HL-60 (cell line): ENCODE measurements at regions not wholly inside any gene's neighbourhood (a gene's known extent, or its start where the extent isn't known, plus 50 kb on each side); places are given as distances from the start of the nearest gene placed in this dataset.

Source experiments
- DNase-seq, 2 experiments: peaks; one replicate each; pipeline ENCODE4 v3.0.0-alpha.2; 2010 to 2020; ENCODE audit warnings: low read depth in 1 of 2, low spot score in 1 of 2
- H3K27ac ChIP-seq: fragments of 250-450 bp; sonication (Bioruptor Pico); replicated peaks from 2 replicates; pipeline ENCODE4 v1.5.1; 2020; ENCODE audit warnings: mild to moderate bottlenecking, moderate library complexity
- H3K27me3 ChIP-seq: fragments of 250-450 bp; sonication (Bioruptor Pico); 2 replicates; pipeline ENCODE4 v1.5.1; 2021; ENCODE audit warnings: mild to moderate bottlenecking, moderate library complexity; ENCODE audit not compliant: insufficient read depth, poor library complexity, severe bottlenecking
- H3K4me3 ChIP-seq: replicated peaks from 2 replicates; pipeline ENCODE4 v1.5.1; 2011; ENCODE audit warnings: mild to moderate bottlenecking, control low read depth, low read length; ENCODE audit not compliant: insufficient read depth
- GABPA ChIP-seq: IDR thresholded peaks from 2 replicates; pipeline ENCODE4 v1.6.1; 2012; ENCODE audit warnings: low read depth
- POLR2AphosphoS5 ChIP-seq: IDR thresholded peaks from 2 replicates; pipeline ENCODE4 v1.6.1; 2012; ENCODE audit warnings: low read depth
- SPI1 ChIP-seq: IDR thresholded peaks from 2 replicates; pipeline ENCODE4 v1.6.1; 2012; ENCODE audit warnings: low read depth, mild to moderate bottlenecking, borderline replicate concordance
- TF ChIP-seq, protein P1 (sequence below): IDR thresholded peaks from one replicate; pipeline ENCODE4 v1.5.1; 2011; ENCODE audit warnings: low read length, control low read depth, inconsistent platforms; ENCODE audit not compliant: insufficient read depth
- TF ChIP-seq, protein P2 (sequence below): IDR thresholded peaks from 2 replicates; pipeline ENCODE4 v1.6.1; 2012; ENCODE audit warnings: low read depth; ENCODE audit not compliant: insufficient replicate concordance

DNA sequence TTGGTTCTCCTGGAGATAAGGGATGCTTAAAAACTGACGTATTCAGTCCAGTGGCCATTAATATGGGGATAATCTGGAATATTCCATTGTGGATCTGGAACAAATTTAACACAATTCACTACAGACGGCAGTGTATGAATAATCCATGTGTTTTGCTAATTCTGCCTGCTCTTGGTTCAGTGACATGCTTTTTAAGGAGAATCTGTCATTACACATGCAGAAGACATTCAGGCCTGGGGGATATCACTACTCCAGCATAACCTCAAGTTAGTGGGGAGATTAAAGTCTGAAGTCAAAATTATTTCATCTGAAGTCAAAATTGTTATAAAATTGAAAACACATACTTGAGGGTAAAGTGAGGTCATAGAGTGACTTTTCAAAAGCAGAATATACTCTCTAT lies 789.3 kb downstream of the USP25 start:
- Histone ChIP-seq H3K27me3 (no peaks in the 10 kb centered on the region), H3K4me3 (no peak overlapping the region), H3K27ac (no peak overlapping the region)
- TF ChIP-seq, protein P1, sequence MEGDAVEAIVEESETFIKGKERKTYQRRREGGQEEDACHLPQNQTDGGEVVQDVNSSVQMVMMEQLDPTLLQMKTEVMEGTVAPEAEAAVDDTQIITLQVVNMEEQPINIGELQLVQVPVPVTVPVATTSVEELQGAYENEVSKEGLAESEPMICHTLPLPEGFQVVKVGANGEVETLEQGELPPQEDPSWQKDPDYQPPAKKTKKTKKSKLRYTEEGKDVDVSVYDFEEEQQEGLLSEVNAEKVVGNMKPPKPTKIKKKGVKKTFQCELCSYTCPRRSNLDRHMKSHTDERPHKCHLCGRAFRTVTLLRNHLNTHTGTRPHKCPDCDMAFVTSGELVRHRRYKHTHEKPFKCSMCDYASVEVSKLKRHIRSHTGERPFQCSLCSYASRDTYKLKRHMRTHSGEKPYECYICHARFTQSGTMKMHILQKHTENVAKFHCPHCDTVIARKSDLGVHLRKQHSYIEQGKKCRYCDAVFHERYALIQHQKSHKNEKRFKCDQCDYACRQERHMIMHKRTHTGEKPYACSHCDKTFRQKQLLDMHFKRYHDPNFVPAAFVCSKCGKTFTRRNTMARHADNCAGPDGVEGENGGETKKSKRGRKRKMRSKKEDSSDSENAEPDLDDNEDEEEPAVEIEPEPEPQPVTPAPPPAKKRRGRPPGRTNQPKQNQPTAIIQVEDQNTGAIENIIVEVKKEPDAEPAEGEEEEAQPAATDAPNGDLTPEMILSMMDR, result no peak
- TF ChIP-seq GABPA, result no peak
- TF ChIP-seq SPI1, result no peak
- TF ChIP-seq, protein P2, sequence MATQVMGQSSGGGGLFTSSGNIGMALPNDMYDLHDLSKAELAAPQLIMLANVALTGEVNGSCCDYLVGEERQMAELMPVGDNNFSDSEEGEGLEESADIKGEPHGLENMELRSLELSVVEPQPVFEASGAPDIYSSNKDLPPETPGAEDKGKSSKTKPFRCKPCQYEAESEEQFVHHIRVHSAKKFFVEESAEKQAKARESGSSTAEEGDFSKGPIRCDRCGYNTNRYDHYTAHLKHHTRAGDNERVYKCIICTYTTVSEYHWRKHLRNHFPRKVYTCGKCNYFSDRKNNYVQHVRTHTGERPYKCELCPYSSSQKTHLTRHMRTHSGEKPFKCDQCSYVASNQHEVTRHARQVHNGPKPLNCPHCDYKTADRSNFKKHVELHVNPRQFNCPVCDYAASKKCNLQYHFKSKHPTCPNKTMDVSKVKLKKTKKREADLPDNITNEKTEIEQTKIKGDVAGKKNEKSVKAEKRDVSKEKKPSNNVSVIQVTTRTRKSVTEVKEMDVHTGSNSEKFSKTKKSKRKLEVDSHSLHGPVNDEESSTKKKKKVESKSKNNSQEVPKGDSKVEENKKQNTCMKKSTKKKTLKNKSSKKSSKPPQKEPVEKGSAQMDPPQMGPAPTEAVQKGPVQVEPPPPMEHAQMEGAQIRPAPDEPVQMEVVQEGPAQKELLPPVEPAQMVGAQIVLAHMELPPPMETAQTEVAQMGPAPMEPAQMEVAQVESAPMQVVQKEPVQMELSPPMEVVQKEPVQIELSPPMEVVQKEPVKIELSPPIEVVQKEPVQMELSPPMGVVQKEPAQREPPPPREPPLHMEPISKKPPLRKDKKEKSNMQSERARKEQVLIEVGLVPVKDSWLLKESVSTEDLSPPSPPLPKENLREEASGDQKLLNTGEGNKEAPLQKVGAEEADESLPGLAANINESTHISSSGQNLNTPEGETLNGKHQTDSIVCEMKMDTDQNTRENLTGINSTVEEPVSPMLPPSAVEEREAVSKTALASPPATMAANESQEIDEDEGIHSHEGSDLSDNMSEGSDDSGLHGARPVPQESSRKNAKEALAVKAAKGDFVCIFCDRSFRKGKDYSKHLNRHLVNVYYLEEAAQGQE, result no peak
- no peak for TF ChIP-seq POLR2AphosphoS5
- DNase-seq, result no peak

DNA sequence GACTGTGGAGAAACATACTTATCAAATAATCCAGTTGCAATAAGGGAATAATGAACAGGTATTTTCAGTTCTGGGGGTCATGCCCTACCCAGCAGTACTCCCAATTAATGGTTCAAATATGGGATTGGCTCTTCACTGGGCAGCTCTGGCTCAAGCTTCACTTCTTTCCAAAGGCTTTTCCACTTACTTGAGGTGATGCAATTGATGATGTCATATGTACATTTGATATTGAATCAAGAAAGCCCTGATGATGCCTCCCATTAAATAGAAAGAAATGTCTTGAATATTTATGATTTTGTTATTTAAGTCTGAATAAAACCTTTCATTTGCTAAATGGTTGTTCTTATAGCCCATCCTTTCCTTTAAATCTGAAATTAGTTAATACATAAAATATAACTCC lies 789.9 kb downstream of the USP25 start:
- no peak overlapping the region for H3K27ac ChIP-seq
- TF ChIP-seq POLR2AphosphoS5, result no peak
- TF ChIP-seq, protein P2, result no peak
- TF ChIP-seq, protein P1, result no peak
- TF ChIP-seq SPI1, result no peak
- TF ChIP-seq GABPA, result no peak
- no peak overlapping the region for H3K4me3 ChIP-seq
- no peak for DNase-seq
- no peaks in the 10 kb centered on the region for H3K27me3 ChIP-seq

DNA sequence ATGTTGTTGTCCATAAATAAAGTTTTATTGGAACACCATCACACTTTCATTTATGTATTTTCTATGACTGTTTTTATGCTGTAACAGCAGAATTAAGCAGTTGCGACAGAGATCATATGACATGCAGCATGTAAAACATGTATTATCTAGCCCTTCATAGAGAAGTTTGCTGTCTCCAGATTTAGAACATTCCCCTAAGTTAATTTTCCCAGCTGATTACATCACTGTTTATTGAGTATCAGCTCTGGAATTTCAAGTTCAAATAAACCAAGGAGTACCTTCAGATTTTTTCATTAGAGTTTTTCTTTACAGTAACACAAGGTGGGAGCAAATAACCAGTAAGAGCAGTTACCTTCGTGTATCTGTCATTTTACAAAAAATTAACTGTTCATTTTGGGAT lies 792.8 kb downstream of the USP25 start:
- H3K4me3 ChIP-seq, result no peak overlapping the region
- DNase-seq, result no peak
- H3K27me3 ChIP-seq, result no peaks in the 10 kb centered on the region
- TF ChIP-seq GABPA (no peak), SPI1 (no peak), POLR2AphosphoS5 (no peak)
- TF ChIP-seq, protein P2, result no peak
- TF ChIP-seq, protein P1, result no peak
- H3K27ac ChIP-seq, result no peak overlapping the region
